IMR-90 (cell line): ENCODE measurements at regions not wholly inside any gene's neighbourhood (a gene's known extent, or its start where the extent isn't known, plus 50 kb on each side); places are given as distances from the start of the nearest gene placed in this dataset.

Source experiments
- ATAC-seq: fragments of 200-7000 bp; cut with Tn5 transposase; 2 replicates; pipeline ENCODE4 v1.9.1; 2020; ENCODE audit warnings: low read depth, mild to moderate bottlenecking, moderate library complexity
- BruUV-seq: library from RNA; stranded (reverse); fragments of 400-500 nt; replicated peaks from 2 replicates; lab custom pipeline; 2021; lab: Mats Ljungman, UMichigan
- CTCF ChIA-PET: fragments of 300-600 bp; formaldehyde crosslinking; extraction: SDS; loops from one replicate; lab custom pipeline; 2021; ENCODE audit warnings: antibody characterized with exemption; lab: Yijun Ruan, JAX
- POLR2A ChIA-PET: fragments of 300-600 bp; sonication (Branson Sonifier 250); formaldehyde crosslinking; loops from one replicate; lab custom pipeline; 2022; ENCODE audit warnings: antibody characterized with exemption; ENCODE audit not compliant: unreplicated experiment; lab: Charles Lee
- DNase-seq: peaks from one replicate; pipeline ENCODE4 v3.0.0; 2013
- H2AFZ ChIP-seq: replicated peaks from 2 replicates; pipeline ENCODE3; 2013; ENCODE audit warnings: low read length, mild to moderate bottlenecking; ENCODE audit not compliant: poor library complexity
- H2AK5ac ChIP-seq: 2 replicates; pipeline ENCODE4 v1.6.1; 2013; ENCODE audit warnings: low read depth, low read length, inconsistent platforms
- H2AK9ac ChIP-seq: replicated peaks from 2 replicates; pipeline ENCODE3; 2013; ENCODE audit warnings: mild to moderate bottlenecking, low read depth, low read length, moderate library complexity; ENCODE audit not compliant: poor library complexity
- H2BK120ac ChIP-seq: 2 replicates; pipeline ENCODE4 v1.6.1; 2013; ENCODE audit warnings: low read depth, low read length, inconsistent platforms
- H2BK15ac ChIP-seq: 3 replicates; pipeline ENCODE4 v1.6.1; 2013; ENCODE audit warnings: low read depth, low read length, inconsistent platforms
- H2BK20ac ChIP-seq: 2 replicates; pipeline ENCODE4 v1.6.1; 2013; ENCODE audit warnings: low read depth, mild to moderate bottlenecking, inconsistent platforms, low read length, moderate library complexity
- H2BK5ac ChIP-seq: 2 replicates; pipeline ENCODE4 v1.6.1; 2013; ENCODE audit warnings: mild to moderate bottlenecking, low read depth, low read length, inconsistent platforms; ENCODE audit not compliant: poor library complexity, severe bottlenecking
- H3K14ac ChIP-seq: replicated peaks from 2 replicates; pipeline ENCODE4 v1.6.1; 2013; ENCODE audit warnings: low read depth, low read length, inconsistent platforms
- H3K18ac ChIP-seq: 2 replicates; pipeline ENCODE4 v1.6.1; 2013; ENCODE audit warnings: low read depth, low read length, control low read depth
- H3K23ac ChIP-seq: 2 replicates; pipeline ENCODE4 v1.6.1; 2013; ENCODE audit warnings: low read depth, low read length, inconsistent platforms
- H3K27ac ChIP-seq: 2 replicates; pipeline ENCODE4 v1.5.1; 2013; ENCODE audit warnings: mild to moderate bottlenecking, control low read depth, low read length; ENCODE audit not compliant: insufficient read depth
- H3K27me3 ChIP-seq: 2 replicates; pipeline ENCODE4 v1.6.1; 2013; ENCODE audit warnings: low read length; ENCODE audit not compliant: control insufficient read depth, insufficient read depth
- H3K36me3 ChIP-seq: 2 replicates; pipeline ENCODE4 v1.6.1; 2013; ENCODE audit warnings: low read length, mixed read lengths; ENCODE audit not compliant: control insufficient read depth, insufficient read depth
- H3K4ac ChIP-seq: 2 replicates; pipeline ENCODE4 v1.6.1; 2013; ENCODE audit warnings: low read depth, low read length, inconsistent platforms
- H3K4me1 ChIP-seq: 2 replicates; pipeline ENCODE4 v1.6.1; 2013; ENCODE audit warnings: low read length, mixed read lengths; ENCODE audit not compliant: control insufficient read depth, insufficient read depth
- H3K4me2 ChIP-seq: 2 replicates; pipeline ENCODE4 v1.6.1; 2013; ENCODE audit warnings: low read depth, mild to moderate bottlenecking, control low read depth, low read length, moderate library complexity
- H3K4me3 ChIP-seq: 2 replicates; pipeline ENCODE4 v1.5.1; 2013; ENCODE audit warnings: low read depth, mild to moderate bottlenecking, control low read depth, low read length, moderate library complexity; ENCODE audit not compliant: insufficient read depth
- H3K56ac ChIP-seq: 2 replicates; pipeline ENCODE4 v1.6.1; 2013; ENCODE audit warnings: low read length, inconsistent platforms; ENCODE audit not compliant: insufficient read depth; ENCODE audit errors: extremely low read depth
- H3K79me1 ChIP-seq, 2 experiments: 2 replicates each; pipeline ENCODE4 v1.6.1; 2013; ENCODE audit warnings: low read length in 2 of 2, inconsistent platforms in 1 of 2, low read depth in 1 of 2
- H3K9ac ChIP-seq: 2 replicates; pipeline ENCODE4 v1.6.1; 2013; ENCODE audit warnings: low read depth, low read length, control low read depth
- H3K9me1 ChIP-seq: 2 replicates; pipeline ENCODE4 v1.6.1; 2013; ENCODE audit warnings: low read length, inconsistent platforms; ENCODE audit not compliant: insufficient read depth
- H3K9me3 ChIP-seq: 2 replicates; pipeline ENCODE4 v1.6.1; 2013; ENCODE audit warnings: low read length; ENCODE audit not compliant: control insufficient read depth, insufficient read depth
- H4K20me1 ChIP-seq: 2 replicates; pipeline ENCODE4 v1.6.1; 2013; ENCODE audit warnings: low read length, inconsistent platforms; ENCODE audit not compliant: insufficient read depth
- H4K5ac ChIP-seq: 2 replicates; pipeline ENCODE4 v1.6.1; 2013; ENCODE audit warnings: mild to moderate bottlenecking, low read depth, low read length, control low read depth
- H4K8ac ChIP-seq, 2 experiments: 2 replicates each; pipeline ENCODE4 v1.6.1; 2013; ENCODE audit warnings: low read depth in 2 of 2, low read length in 2 of 2, control low read depth in 1 of 2, inconsistent platforms in 1 of 2
- H4K91ac ChIP-seq: 2 replicates; pipeline ENCODE4 v1.6.1; 2013; ENCODE audit warnings: low read depth, low read length, inconsistent platforms; ENCODE audit not compliant: insufficient read depth
- POLR2A ChIP-seq: IDR thresholded peaks from 2 replicates; pipeline ENCODE4 v1.6.1; 2012; ENCODE audit warnings: mild to moderate bottlenecking, low read depth, low read length
- WGBS, 2 experiments: methylation state at CpG; one replicate each; pipeline versions ENCODE4 v1.1.5 to v1.1.7; 2013; ENCODE audit warnings: missing lambda C conversion rate in 2 of 2; ENCODE audit not compliant: insufficient read length in 1 of 2; ENCODE audit errors: extremely low coverage in 2 of 2; 5-methylcytosine and 5-hydroxymethylcytosine counted together
- dilution Hi-C: fragments of 300-500 bp; cut with HindIII; formaldehyde crosslinking; loops from one replicate; pipeline ENCODE4 v1.14.3; 2018; ENCODE audit warnings: low sequenced_read_pairs; ENCODE audit not compliant: unreplicated experiment
- in situ Hi-C: fragments of 300-500 bp; cut with MboI; formaldehyde crosslinking; loops from 3 replicates; pipeline ENCODE4 v1.14.3; 2019; ENCODE audit warnings: low sequenced_read_pairs, inconsistent platforms, mixed read lengths
- intact Hi-C: fragments of 100-400 bp; cut with micrococcal nuclease; formaldehyde crosslinking; loops from 2 replicates; pipeline ENCODE4 v1.10.0; 2022

- Histone ChIP-seq H2AFZ (no peak overlapping the region), H4K20me1 (no peaks in the 10 kb centered on the region), H3K4me2 (no peak overlapping the region), H2BK5ac (no peak overlapping the region), H3K23ac (no peak overlapping the region), H3K4me3 (no peak overlapping the region), H4K8ac (no peak overlapping the region), H2BK15ac (no peak overlapping the region), H3K27me3 (no peaks in the 10 kb centered on the region), H3K56ac (no peak overlapping the region), H3K4me1 (no peaks in the 10 kb centered on the region), H4K5ac (no peak overlapping the region), H2AK9ac (no peak overlapping the region), H3K18ac (no peak overlapping the region), H2AK5ac (no peak overlapping the region), H3K79me1 (no peaks in the 10 kb centered on the region), H2BK120ac (no peak overlapping the region), H3K14ac (no peak overlapping the region), H3K9me1 (no peaks in the 10 kb centered on the region), H3K36me3 (no peaks in the 10 kb centered on the region), H3K4ac (no peak overlapping the region), H4K91ac (no peak overlapping the region), H3K9me3 (no peaks in the 10 kb centered on the region), H2BK20ac (no peak overlapping the region), H3K27ac (no peak overlapping the region), H3K9ac (no peak overlapping the region)
- BruUV-seq = no TSS peak
- intact Hi-C loops (no loop called here), in situ Hi-C loops (no loop called here), dilution Hi-C loops (no loop called here)
- TF ChIP-seq POLR2A = no peak
- ATAC-seq = no peak
- no peak for DNase-seq
- WGBS, 2 experiments = no CpG with 5 or more reads among the region's 1 CpG
- ChIA-PET CTCF (no interaction called here), POLR2A (no interaction called here)
Observed at GRCh38 chr20:40354880-40355279, 334.2 kb downstream of the MAFB start.
